Embryonic facial prominence (tissue), 1 donor: ENCODE measurements at regions not wholly inside any gene's neighbourhood (a gene's known extent, or its start where the extent isn't known, plus 50 kb on each side); places are given as distances from the start of the nearest gene placed in this dataset.

ENCODE experiments used
- DNase-seq: peaks from one replicate; pipeline ENCODE4 v3.0.0-alpha.2; 2016; ENCODE audit errors: extremely low spot score

DNA sequence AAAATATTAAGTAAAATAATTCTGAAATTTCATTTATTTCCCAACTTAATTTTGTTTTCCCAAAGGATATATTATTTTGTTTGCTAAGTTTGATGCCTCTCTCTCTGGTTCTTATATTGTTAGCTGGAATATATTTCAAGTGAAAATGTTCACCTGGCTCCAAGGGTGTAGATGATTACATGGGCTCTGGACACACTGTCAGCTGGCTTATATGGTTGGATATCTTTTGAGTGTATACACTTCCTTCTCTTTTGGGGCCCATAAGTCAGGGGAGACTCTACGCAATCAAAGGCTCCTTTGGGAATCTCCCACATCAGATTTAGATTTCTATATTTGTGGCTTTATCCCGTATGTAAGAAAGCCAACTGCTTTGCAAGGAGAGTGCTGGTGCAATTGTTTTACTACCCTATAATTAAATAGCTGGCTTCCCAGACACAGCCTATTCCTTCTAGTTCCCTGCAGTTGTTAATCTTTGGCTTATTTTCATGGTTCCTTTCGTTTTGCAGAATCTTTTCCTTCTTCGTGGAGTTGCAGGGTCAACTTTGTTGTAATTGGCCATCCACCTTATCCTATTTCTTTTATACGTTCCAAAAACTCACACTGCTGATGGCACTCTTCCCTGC is 225.7 kb downstream of the DPH6 start:
- DNase-seq = no peak

DNA sequence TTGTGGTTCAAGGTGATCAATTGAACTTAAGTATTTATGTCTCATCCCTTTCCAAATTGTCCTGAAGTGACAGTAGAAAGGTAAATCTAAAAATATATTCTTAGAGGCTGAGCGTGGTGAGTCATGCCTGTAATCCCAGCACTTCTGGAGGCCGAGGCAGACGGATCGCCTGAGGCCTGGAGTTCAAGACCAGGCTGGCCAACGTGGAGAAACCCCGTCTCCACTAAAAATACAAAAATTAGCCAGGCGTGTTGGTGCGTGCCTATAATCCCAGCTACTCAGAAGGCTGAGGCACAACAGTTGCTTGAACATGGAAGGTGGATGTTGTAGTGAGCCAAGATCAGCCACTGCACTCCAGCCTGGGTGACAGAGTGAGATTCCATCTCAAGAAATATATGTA is 226.6 kb downstream of the DPH6 start:
- no peak for DNase-seq

DNA sequence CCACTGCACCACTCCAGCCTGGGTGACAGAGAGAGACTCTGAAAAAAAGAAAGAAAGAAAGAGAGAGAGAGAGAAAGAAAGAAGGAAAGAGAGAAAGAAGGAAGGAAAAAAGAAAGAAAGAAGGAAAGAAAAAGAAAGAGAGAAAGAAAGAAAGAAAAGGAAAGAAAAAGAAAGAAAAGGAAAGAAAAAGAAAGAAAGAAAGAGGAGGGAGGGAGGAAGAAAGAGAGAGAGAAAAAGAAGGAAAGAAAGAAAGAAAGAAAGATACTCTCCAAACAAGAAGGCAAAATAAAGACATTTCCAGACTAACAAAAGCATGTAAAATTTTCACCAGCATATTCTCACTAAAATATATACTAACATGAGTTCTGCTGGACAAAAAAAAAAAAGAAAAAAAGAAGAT is 228.7 kb downstream of the DPH6 start:
- no peak for DNase-seq

DNA sequence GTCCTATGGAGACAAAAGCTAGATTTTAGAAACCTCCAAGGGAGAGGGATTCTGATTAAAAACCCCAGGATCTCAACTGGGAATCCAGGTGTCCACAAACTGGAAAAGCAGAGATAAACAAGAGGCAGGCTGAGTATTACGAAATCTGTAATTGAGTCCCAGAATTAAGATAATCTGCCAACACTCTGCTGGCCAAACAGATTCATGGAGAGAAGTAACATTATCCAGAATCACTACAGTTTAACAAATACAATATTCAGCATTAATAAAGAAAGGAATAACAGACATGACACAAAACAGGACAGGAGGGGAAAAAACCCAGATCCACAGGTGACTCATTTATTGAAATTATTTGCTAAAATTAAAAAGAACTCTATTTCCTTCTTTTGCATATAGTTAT is 227.2 kb upstream of the NANOGP8 start:
- DNase-seq = no peak

DNA sequence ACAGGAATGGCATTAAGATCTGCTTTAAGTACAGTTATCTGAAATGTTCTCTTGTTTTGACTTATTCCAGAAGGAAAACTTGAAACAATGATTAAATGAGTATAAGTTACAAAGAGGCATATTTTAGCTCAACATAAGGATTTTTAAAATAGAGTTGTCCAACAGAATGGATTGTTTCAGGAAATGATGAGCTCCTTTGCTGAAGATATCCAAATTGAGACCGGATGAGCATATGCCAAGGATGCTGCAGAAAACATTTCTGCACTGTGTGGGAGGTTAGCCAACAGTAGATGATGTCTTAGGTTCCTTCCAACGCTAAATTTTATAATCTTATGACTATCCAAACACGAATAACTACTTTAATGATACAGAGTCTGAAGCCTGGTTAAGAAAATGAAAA is 226.5 kb upstream of the NANOGP8 start:
- no peak for DNase-seq

DNA sequence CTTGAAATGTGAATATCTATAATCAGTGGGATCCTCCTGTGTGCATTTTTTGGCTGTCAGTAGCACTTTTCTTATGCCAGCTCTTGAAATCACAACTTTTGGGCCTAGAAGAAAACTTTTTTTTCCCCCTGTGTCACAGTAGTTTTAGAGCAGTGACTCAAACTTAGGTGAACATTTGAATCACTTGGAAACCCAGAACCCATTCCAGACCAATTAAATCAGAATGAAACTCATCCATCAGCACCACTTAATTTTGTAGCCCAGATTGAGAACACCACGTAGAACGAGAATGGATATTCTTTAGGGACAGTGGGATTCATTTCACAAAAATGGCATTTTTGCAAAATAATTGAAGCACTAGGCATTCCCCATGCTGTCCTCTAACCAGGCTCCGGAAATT is 224.8 kb upstream of the NANOGP8 start:
- DNase-seq = no peak

DNA sequence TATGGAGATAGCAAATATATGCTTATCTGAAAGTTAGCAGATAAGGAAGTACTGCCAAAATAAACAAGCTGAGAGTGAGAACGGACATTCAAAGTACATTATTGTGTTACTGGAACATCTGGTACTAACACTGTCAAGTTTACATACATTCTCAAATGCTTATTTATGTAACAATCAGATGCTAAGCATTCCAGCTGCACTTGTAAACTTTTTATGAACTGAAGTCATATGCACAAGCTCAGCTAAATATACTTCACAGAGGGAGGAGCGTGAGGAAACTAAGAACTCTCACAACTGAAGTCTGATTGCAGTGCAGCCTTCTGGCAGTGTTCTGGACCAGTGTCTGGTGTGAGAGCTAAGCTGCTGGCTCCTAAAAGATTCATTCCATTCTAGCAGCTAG is 223.7 kb upstream of the NANOGP8 start:
- DNase-seq = peak; percentile 25

DNA sequence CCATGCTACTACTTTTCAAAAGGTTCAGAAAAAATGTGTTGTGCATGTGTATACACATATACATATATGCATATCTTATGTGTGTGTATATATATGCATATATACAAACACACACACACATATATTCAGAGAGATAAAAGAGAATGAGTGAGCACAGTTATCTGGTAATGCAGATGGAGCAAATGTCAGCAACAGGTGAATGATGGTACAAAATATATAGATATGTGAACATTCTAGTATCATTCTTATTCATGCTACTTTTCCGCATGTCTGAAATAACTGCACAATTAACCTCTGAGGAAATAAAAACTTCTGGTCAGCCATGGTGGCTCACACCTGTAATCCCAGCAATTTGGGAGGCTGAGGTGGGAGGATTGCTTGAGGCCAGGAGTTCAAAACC is 222.6 kb upstream of the NANOGP8 start:
- DNase-seq = no peak

DNA sequence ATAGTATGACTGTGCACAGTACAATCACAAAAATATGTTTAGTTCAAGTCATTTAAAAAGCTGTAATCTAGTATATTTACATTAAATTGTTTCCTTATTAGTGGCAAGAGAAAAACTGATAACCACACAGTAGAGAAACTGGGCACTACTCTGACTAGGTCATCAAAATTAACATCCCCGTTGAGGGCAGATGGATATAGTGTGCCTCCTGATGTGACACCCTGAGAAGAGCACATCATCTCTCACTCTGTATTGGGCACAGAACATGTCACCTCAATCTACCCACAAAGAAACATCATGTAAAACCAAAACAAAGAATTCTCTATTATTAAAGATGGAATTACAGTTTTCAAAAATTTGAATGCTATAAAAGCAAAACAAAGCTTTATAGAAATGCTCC is 221.9 kb upstream of the NANOGP8 start:
- no peak for DNase-seq

DNA sequence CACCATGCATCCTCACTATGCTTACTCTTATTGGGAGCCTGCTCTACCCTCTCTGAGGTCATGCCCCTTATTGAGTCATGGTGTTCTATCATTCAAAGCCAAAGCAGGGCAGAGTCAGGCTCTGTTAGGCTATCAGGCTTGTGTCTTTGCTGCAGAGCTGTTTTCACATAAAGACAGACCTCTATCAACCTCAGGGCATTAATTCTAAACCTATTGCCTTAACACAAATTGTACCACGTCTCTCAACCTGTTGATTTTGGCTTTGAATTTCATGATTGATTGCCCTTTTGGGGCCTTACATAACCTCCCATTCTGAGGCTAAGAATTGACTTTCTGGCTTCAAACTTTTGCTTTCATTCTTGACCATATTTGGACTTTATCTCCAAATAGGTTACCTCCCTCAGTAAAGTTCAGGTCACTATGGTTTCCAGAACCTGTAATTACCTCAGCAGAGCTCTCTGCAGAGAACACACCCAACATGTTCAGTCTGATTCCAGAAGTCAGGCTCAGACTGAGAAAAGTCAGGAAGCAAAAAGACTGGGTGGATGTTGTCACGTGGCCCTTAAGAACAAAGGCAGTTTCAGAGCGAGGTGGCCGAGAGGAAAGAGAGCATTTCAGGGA is 221.4 kb upstream of the NANOGP8 start:
- no peak for DNase-seq

DNA sequence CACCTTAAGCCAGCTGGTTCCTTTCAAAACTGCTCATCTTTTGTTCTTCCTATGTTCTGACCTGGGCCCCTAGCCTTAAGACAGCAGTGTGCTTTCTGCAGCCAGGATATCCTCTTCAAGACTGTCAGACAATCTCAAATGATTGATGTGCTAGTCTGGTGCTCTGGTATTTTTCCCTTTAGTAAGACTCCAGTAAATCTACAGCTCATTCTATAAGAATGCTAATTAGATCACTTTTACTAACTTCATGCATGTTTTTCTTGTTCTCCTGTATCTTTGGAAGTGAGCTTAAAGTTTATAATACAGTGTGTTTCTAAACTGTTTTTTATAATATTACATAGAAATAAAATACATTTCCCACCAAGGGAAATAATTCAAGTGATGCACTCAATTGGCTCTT is 220.9 kb upstream of the NANOGP8 start:
- DNase-seq = no peak

DNA sequence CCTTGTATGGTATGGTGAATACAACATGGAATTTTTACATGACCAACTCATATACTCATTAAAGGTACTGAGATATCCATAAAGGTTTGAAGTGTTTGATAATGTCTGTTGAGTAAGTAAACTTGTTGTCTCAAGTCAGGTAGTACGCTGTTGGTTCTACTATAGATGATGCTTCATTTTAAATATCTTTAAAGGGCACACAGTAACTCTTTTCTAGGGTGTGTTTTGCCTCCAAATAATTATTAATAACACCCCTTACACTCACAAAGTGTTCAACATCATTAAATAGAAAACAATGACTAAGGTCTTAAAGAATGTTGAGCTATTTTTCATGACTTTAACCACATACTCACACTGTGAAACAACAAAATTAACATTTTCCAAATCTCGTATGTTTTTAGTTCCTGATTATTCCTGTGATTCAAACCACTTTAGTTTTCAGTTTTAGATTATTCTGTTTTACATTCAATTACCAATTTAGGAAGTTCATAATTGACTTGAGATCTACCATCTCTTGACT is 220.0 kb upstream of the NANOGP8 start:
- DNase-seq = no peak

DNA sequence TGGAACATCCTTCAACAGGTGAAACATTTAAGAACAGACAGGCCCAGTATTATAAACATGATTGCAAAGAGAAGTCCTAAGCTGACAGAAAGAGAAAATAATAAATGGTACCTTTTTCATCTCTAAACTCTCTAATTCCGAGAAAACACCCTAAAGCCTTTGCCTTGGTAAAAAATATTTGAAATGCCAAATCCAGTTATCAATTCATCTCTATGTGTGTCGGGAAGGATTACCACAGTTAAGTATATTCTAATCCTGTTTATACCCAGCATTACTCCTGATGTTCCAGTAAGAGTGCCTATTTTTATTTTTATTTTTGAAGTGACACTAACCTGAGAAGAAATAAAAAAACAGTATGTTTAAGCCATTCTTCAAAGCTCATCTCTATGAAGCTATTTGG is 219.3 kb upstream of the NANOGP8 start:
- no peak for DNase-seq

DNA sequence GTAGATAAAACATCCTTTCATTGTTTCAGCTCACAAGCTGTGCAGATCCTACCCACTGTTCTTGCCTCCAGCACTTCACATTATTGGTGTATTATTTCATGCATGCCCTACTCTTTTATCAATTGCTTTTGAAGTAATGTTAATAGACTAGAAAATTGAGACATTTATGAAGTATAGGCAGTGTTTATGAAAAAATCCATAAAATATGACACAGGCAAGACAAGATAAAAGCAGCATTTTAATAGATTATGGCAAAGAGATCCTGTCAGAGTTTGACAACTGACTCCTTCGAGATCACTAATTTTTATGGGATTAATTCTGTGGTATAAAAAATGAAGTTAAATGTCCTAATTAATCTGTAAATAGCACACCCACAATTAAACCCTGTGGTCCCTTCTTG is 217.2 kb upstream of the NANOGP8 start:
- DNase-seq = no peak

DNA sequence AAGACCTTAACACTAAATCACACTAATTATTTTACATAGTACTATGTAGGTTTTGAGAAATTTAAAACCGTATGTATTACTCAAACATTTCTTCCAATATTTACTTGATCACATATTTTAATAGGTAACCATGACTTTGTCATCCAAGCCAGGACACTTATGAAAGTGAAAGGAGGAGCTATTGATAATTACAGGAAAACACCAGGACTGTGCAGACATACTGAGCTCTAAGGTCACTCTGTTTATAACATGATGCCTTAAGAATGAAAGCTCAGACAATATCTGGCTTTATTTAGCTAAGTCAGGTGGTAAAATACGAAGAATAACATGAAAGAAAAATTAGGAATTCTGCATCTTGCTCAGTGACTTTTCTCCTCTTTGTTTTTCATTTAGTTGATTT is 216.0 kb upstream of the NANOGP8 start:
- no peak for DNase-seq

DNA sequence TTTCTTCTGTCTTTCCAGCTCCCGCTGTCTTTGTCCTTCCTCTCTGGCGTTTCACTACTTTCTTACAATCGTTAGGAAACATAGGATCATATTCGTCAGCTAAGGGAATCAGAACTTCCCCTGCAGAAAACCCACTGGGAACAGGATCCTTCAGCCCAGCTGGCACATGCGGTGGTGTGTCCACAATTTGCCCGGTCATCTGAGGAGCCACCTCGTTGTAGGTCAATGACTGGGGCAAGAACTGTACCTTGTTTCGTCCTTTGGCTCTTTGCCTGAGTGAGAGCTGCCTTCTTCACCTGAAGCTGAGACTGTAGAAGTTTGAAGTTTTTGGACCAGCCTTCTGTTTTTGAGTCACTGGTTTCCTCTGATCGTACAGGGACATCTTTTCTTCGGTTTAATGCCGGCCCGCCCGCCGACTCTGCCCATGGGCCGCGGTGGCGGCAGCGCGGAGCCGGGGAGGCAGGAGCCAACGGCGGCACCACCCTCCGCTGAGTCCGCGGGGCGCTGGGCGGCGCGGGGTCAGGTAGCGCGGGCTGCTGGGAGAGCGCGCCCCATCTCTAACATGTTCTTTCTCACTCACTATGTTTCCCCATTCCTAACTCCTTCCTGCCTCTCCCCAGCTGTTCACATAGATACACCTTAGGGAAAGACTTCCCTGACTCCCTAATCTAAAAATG is 214.1 kb upstream of the NANOGP8 start:
- no peak for DNase-seq

DNA sequence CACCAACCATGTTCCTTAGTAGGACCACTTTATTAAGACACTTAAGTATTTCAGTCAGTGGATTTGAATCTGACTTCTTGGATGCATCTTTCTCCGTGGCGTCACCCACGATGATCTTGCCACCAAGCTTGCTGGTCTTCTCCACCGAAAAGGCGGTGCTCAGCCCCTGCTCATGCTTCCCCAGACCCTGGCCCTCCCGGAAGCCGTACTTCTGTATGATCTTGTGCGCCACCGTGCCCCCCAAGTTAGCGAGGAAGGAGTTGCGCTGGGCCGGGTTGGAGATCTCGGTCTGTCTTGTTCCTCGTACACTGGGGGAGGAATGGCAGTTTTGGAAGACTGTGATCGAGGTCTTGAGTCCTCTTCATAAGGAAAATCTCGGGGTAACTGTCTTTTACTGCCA is 213.4 kb upstream of the NANOGP8 start:
- DNase-seq = no peak

DNA sequence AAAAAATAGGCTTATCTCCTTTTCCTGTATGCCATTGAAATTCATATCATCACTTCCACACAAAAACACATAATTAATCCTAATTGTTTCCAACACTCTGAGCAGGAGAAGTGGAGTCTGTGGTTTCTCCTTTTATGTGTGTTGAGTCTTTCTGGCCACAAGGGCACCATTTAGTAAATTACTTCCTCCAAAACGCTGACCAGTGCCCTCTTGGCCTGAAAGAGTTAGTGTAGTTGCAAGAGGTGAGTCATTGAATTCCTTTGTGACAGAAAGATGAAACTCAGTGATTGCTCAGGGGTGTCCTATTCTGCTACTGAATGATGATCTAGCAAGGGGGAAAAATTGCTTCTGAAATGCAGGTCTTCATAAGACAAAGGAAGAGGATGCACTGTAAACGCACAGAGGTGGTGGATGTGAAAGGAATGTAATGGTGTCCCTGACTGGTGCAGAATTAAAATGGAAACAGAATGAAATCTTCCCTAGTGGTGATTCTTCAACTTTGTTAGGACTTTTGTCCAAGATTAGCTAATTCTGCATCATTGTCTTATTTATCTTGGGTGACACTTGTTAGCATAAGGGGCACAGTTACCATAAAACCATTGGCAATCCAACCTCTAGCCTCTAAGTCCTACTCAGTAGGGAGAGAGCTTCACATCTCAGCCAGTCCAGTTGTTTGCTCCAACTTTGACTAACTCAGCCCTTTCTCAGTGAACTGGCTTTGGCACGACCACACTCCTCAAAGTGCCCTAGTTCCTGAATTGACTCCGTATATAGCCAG is 208.4 kb upstream of the NANOGP8 start:
- no peak for DNase-seq

DNA sequence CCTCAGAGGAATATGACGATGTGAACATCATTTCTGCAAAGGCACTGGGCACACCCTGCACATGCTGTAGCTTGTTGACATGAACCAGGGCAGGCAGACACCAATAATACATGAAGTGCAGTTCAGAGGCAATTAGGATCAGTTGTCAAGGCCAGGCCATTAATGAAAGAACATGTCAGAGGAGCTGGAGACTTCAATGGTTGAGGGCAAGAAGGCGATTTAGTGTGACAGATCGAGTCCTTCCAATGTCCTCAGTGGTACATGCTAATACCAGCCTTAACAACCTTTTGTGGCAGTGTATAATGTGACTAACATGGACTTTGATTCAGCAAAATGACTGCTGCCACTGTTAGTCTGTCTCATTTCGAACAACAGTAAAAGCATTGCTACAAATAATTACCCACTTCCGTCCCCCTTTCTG is 205.2 kb upstream of the NANOGP8 start:
- DNase-seq = no peak

DNA sequence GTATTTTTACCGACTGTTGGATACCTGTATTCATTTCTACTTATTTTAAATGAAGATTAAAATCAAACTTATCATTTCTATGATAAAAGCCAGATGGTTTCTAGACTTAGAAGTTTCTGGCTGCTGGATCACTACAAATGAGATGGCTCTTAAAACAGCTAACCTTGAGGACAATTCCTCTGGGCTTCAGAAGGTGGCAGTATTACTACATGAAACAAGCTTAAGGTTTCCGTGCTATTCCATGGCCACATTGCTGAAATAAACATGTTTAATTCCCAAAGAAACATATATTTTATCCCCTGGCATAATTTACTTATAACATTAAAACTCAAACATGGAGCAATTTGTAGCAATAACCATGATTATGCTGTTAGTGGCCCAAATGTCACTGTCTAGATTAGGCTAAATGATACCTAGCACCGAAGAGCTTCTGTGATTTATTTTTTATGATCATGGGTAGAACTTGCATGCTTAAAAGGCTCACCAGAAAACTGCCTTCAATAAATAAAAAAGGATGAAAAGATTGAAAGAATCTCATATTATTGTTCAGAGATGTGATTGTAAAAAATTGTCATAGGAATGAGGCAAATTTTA is 204.0 kb upstream of the NANOGP8 start:
- peak; percentile 76 for DNase-seq

DNA sequence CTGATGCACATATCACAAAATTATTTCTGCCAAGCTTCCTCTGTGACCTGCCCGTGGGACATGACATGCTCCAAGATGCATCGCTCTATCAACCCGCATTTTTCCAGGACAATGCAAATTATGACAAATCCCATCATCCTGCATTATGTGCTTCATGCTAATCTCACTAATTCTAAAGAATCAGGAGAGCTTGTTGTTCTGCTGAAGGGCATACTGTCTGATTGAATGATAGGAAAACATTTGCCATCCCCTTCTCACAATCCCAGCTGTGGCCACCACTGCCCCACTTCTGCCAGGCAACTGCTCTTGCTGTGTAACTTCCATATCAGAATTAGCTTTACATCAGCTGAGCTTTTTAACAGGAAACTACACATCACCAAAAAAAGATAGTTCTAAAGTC is 203.5 kb upstream of the NANOGP8 start:
- DNase-seq = no peak

DNA sequence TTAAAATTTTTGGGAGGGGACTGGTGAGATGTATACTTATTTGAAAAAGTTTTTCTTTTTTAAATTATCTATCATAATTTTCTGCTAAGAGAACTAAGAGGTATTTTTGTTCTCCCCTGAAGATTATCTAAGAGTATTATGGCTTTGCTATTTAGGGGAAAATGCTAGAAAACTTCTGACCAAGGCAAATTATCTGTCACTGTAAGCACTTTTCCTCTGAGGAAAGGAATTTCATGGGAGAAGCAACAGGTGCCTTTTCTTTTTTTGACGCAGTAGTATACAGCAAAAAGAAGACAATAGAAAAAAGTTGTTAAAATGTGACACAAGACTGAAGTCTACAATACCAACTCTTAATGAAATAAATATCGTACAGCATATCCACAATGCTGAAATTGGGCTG is 201.6 kb upstream of the NANOGP8 start:
- DNase-seq = no peak
